NCI-H526 (cell line): ENCODE measurements at regions not wholly inside any gene's neighbourhood (a gene's known extent, or its start where the extent isn't known, plus 50 kb on each side); places are given as distances from the start of the nearest gene placed in this dataset.
"Not testable (repeated sequence)": the region's sequence is repeated elsewhere in the genome, so short reads cannot be mapped to it uniquely, and the experiment has no call there.

Experiments
- DNase-seq, 2 experiments: peaks; one replicate each; lab custom pipeline; 2025; lab: John Stamatoyannopoulos, UW

GRCh38 chr14:105621479-105622328, 95.3 kb downstream of the TMEM121 start:
- DNase-seq: not testable (repeated sequence)

GRCh38 chr14:105622329-105622955, 96.1 kb downstream of the TMEM121 start:
- DNase-seq: no peak

DNA sequence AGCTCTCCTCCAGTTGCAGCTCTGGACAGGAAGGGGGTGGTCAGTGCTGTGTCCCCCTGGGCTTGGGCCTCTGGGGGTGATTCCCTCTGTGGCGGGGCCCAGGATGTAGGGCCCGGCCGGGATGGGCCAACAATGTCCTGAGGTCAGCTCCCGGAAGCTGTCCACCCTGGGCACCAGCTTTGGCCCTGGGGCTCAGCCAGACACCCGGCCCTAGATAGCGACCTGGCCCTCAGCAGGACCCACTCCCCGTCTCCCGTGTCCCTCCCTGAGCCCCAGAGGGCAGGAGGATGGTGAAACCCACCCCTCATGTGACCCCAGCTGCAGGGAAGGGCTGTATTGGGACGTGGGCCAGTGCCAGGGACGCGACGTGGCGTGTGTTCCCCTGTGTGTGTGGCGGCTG, 96.8 kb downstream of the TMEM121 start:
- not testable (repeated sequence) for DNase-seq

- not testable (repeated sequence) for DNase-seq
Observed at GRCh38 chr14:105624346-105624745, 98.0 kb downstream of the TMEM121 start.

DNA sequence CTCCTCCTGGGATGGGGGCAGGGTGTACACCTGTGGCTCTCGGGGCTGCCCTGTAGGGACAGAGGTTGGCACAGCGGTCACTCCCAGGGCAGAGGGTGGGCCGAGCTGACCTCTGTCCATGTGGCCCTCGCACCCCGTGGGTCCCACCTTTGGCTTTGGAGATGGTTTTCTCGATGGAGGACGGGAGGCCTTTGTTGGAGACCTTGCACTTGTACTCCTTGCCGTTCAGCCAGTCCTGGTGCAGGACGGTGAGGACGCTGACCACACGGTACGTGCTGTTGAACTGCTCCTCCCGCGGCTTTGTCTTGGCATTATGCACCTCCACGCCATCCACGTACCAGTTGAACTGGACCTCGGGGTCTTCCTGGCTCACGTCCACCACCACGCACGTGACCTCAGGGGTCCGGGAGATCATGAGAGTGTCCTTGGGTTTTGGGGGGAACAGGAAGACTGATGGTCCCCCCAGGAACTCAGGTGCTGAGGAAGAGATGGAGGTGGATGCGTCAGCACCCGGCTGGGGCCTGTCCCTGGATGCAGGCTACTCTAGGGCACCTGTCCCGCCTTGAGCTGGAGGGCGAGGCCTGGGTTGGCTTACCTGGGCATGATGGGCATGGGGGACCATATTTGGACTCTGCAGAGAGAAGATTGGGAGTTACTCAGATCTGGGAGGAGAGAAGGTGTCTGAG, 98.5 kb downstream of the TMEM121 start:
- not testable (repeated sequence) for DNase-seq

DNA sequence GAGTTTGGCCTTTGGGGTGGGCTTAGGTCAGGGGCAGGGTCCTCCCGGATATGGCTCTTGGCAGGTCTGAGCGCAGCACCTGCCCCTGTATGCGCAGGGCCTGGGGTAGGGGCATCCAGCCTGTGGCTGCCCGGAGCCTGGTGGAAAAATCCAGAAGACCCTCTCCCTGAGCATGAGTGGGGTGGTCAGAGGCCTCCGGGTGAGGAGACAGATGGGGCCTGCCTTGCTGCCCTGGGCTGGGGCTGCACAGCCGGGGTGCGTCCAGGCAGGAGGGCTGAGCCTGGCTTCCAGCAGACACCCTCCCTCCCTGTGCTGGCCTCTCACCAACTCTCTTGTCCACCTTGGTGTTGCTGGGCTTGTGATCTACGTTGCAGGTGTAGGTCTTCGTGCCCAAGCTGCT, 99.1 kb downstream of the TMEM121 start:
- not testable (repeated sequence) for DNase-seq

DNA sequence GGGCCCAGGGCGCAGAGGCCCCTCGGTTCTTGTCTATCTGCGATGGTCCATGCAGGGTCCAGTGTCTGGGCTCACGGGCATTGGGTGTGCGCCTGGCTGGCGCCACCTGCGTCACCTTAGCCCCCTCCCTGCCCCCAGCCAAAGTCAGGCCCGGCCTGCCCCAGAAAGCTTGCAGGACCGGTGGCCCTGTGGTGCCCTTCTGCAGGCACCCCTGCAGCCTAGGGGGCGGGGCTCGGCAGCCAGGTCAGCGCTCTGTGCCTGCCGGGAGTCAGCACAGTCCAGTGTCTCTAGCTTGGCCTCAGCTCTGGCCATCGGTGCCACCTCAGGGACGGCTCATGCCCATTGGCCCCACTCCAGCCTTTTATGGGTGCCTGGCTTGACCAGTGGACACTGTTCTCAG, 99.7 kb downstream of the TMEM121 start:
- not testable (repeated sequence) for DNase-seq

- DNase-seq: not testable (repeated sequence)
Observed at GRCh38 chr14:105626651-105627050, 100.3 kb downstream of the TMEM121 start.

DNA sequence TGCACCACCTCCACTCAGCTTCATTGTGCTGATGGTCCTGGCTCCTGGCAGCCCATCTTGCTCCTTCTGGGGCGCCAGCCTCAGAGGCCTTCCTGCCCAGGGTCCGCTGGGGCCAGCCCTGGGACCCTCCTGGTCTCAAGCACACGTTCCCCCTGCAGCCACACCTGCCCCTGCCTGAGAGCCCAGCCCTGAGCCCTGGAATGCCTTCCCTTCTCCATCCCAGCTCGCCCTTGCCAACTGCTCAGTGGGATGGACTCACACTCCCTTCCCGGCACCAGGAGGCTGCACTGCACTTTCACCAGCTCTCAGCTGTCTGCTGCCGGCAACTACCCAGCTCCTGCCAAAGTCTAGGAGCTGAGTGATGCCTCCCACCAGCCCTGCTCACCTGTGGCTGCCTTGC, 100.9 kb downstream of the TMEM121 start:
- not testable (repeated sequence) for DNase-seq

DNA sequence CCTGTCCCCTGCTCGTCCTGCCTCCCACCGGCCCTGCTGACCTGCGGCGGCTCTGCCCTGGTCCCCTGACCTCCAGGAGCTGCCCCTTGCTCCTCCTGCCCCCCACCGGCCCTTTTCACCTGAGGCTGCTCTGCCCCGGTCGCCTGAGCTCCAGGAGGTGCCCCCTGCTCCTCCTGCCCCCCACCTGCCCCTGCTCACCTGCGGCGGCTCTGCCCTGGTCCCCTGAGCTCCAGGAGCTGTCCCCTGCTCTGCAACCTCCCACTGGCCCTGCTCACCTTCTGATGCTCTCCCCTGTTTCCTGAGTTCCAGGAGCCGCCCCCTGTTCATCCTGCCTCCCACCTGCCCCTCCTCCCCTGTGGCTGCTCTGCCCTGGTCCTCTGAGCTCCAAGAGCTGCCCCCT, 101.3 kb downstream of the TMEM121 start:
- DNase-seq: no peak

GRCh38 chr14:105628126-105628525, 101.7 kb downstream of the TMEM121 start:
- not testable (repeated sequence) for DNase-seq

- not testable (repeated sequence) for DNase-seq
Observed at GRCh38 chr14:105628531-105629067, 102.2 kb downstream of the TMEM121 start.

DNA sequence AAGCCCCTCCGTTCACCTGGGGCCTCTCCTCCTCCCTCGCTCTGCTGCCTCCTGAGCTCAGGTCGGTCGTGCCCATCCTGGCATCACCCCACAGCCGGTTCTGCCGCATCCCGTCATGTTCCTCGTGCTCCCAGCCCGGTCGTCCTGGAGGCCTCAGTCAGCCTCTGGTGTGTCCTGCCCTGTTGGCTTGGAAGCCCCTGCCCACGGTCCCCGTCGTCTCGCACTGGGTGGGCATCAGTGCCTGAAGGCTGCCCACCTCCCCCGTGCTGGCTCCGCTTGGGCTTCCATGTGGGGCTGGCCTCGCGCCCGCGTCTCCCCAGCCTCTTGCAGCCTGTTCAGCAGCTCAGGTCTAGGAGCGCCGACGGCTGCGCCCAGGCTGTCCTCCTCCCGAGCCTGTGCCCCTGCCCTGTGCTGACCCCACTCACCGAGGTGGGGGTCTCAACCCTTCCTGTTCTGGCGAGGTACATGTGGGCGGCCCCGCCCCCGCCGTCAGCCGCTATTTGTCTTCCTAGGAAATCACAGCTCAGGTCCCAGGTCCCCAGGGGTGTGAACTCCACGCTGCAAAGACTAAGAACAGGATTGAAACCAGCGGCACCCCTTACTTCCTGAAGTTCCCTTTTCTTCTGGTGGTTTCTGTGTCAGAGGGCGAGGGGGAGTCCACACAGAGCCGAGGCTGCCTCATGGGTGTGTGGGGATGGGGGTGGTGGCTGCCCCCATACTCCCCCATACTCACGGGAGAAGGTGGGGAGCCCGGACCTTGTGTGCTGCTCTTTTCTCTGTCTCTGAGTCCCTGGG, 102.9 kb downstream of the TMEM121 start:
- not testable (repeated sequence) for DNase-seq

GRCh38 chr14:105629886-105630215, 103.5 kb downstream of the TMEM121 start:
- no peak for DNase-seq

GRCh38 chr14:105630293-105630934, 104.0 kb downstream of the TMEM121 start:
- not testable (repeated sequence) for DNase-seq

GRCh38 chr14:105630935-105631779, 104.8 kb downstream of the TMEM121 start:
- DNase-seq: not testable (repeated sequence)

DNA sequence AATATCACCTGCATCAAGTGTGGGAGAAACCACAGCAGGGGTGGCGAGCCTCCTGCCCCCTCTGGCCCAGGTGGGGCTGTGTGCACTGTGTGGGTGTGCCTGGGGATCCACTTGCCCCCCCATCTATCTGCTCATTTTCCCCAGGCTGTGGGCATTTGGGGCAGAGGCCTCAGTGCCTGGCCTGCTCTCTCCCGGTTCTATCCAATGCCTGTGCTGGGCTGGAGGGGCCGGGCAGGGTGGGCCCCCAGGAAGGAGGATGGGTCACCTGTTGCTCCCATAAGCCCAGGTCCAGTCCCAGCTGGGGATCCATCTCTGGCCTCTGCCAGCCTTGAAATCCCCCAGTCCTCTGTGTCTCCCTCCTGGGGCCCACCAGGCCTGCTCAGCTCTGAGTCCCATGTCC, 105.6 kb downstream of the TMEM121 start:
- no peak for DNase-seq

GRCh38 chr14:105633596-105633995, 107.2 kb downstream of the TMEM121 start:
- not testable (repeated sequence) for DNase-seq

DNA sequence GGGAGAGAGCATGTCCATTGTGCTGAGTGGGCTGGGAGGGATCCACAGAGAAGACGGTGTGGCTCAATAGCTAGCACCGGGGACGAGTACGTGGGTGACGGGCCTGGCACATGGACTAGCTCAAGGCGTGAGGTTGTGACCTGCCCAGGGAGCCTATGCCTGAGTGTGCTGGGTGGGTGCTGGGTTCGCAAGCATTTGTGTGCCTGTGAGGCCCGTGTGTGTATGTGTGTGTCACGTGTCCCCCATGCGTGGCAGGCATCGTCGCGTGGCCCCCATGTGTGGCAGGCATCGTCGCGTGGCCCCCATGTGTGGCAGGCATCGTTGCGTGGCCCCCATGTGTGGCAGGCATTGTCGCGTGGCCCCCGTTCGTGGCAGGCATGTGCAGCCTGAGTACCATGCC, 109.2 kb downstream of the TMEM121 start:
- no peak for DNase-seq

GRCh38 chr14:105636021-105636420, 109.6 kb downstream of the TMEM121 start:
- not testable (repeated sequence) for DNase-seq
